Endodermal cell (in vitro differentiated cells): ENCODE measurements at regions not wholly inside any gene's neighbourhood (a gene's known extent, or its start where the extent isn't known, plus 50 kb on each side); places are given as distances from the start of the nearest gene placed in this dataset.

Experiments
- DNase-seq: peaks from one replicate; pipeline ENCODE4 v3.0.0-alpha.2; 2017
- H3K27ac ChIP-seq: 2 replicates; pipeline ENCODE4 v1.5.1; 2013; ENCODE audit warnings: mild to moderate bottlenecking, low read depth, low read length, moderate library complexity
- H3K27me3 ChIP-seq: 2 replicates; pipeline ENCODE4 v1.6.1; 2013; ENCODE audit warnings: mild to moderate bottlenecking, low read length, moderate library complexity; ENCODE audit not compliant: insufficient read depth, control insufficient read depth, poor library complexity, severe bottlenecking
- H3K36me3 ChIP-seq: 2 replicates; pipeline ENCODE4 v1.7.0; 2013; ENCODE audit warnings: mild to moderate bottlenecking, low read length, moderate library complexity; ENCODE audit not compliant: control insufficient read depth, insufficient read depth
- H3K4me1 ChIP-seq: one replicate; pipeline ENCODE4 v1.7.0; 2013; ENCODE audit warnings: low read length; ENCODE audit not compliant: control insufficient read depth, insufficient read depth
- H3K4me3 ChIP-seq: 2 replicates; pipeline ENCODE4 v1.5.1; 2013; ENCODE audit warnings: mild to moderate bottlenecking, low read length, moderate library complexity
- H3K9ac ChIP-seq: 2 replicates; pipeline ENCODE4 v1.6.1; 2013; ENCODE audit warnings: mild to moderate bottlenecking, low read length, moderate library complexity; ENCODE audit not compliant: poor library complexity, severe bottlenecking; ENCODE audit errors: extremely low read depth
- H3K9me3 ChIP-seq: 2 replicates; pipeline ENCODE4 v1.6.1; 2013; ENCODE audit warnings: mild to moderate bottlenecking, low read length, moderate library complexity; ENCODE audit not compliant: control insufficient read depth
- H3K27ac Mint-ChIP-seq: 2 replicates; pipeline ENCODE4 v1.8.0; 2020; ENCODE audit warnings: mixed read lengths
- H3K27me3 Mint-ChIP-seq: 2 replicates; pipeline ENCODE4 v1.8.0; 2021; ENCODE audit warnings: mild to moderate bottlenecking, mixed read lengths; ENCODE audit not compliant: insufficient read depth
- H3K36me3 Mint-ChIP-seq: 2 replicates; pipeline ENCODE4 v1.8.0; 2020; ENCODE audit warnings: low read depth, mixed read lengths
- H3K4me1 Mint-ChIP-seq: 2 replicates; pipeline ENCODE4 v1.8.0; 2020; ENCODE audit warnings: mixed read lengths
- H3K4me3 Mint-ChIP-seq: 2 replicates; pipeline ENCODE4 v1.8.0; 2020; ENCODE audit warnings: mild to moderate bottlenecking, moderate library complexity, mixed read lengths
- H3K9me3 Mint-ChIP-seq: 2 replicates; pipeline ENCODE4 v1.8.0; 2020; ENCODE audit warnings: mild to moderate bottlenecking, mixed read lengths
- CTCF ChIP-seq: fragments of 200-600 bp; sonication (generic); conservative IDR thresholded peaks from 2 replicates; pipeline ENCODE4 v1.5.0; 2021; ENCODE audit warnings: antibody characterized with exemption, mild to moderate bottlenecking
- WGBS, 2 experiments: methylation state at CpG; one replicate each; pipeline versions ENCODE4 v1.1.5 to v1.1.7; 2013; ENCODE audit warnings: missing lambda C conversion rate in 2 of 2, mixed read lengths in 1 of 2; ENCODE audit not compliant: insufficient coverage in 1 of 2, insufficient read length in 1 of 2; 5-methylcytosine and 5-hydroxymethylcytosine counted together

- Histone ChIP-seq H3K27ac (no peak overlapping the region), H3K4me3 (no peak overlapping the region), H3K9me3 (no peaks in the 10 kb centered on the region), H3K27me3 (no peaks in the 10 kb centered on the region), H3K4me1 (no peaks in the 10 kb centered on the region), H3K9ac (no peak overlapping the region), H3K36me3 (no peaks in the 10 kb centered on the region)
- H3K36me3 Mint-ChIP-seq: no peaks in the 10 kb centered on the region
- no peaks in the 10 kb centered on the region for H3K9me3 Mint-ChIP-seq
- H3K27me3 Mint-ChIP-seq: no peaks in the 10 kb centered on the region
- H3K27ac Mint-ChIP-seq: no peak overlapping the region
- DNase-seq: no peak
- TF ChIP-seq CTCF: no peak
- H3K4me1 Mint-ChIP-seq: no peaks in the 10 kb centered on the region
- whole genome bisulfite sequencing, 2 experiments: 82 to 100% methylated on average over 1 to 2 of the region's 3 CpGs
- no peak overlapping the region for H3K4me3 Mint-ChIP-seq
Observed at GRCh38 chr13:33994198-33994597, 176.2 kb downstream of the RFC3 start.

GRCh38 chr13:33994826-33995502, 177.0 kb downstream of the RFC3 start:
- no peaks in the 10 kb centered on the region for H3K36me3 ChIP-seq
- H3K4me1 ChIP-seq: no peaks in the 10 kb centered on the region
- no peaks in the 10 kb centered on the region for H3K9me3 ChIP-seq
- no peak overlapping the region for H3K4me3 ChIP-seq
- H3K9me3 Mint-ChIP-seq: no peaks in the 10 kb centered on the region
- H3K27me3 Mint-ChIP-seq: no peaks in the 10 kb centered on the region
- H3K27me3 ChIP-seq: no peaks in the 10 kb centered on the region
- no peak for DNase-seq
- TF ChIP-seq CTCF: no peak
- no peak overlapping the region for H3K27ac ChIP-seq
- no peak overlapping the region for H3K4me3 Mint-ChIP-seq
- H3K4me1 Mint-ChIP-seq: no peaks in the 10 kb centered on the region
- no peak overlapping the region for H3K27ac Mint-ChIP-seq
- H3K9ac ChIP-seq: no peak overlapping the region
- 93% methylated on average over 2 to 4 of the region's 4 CpGs for WGBS, 2 experiments
- H3K36me3 Mint-ChIP-seq: no peaks in the 10 kb centered on the region

GRCh38 chr13:33996636-33997035, 178.7 kb downstream of the RFC3 start:
- H3K4me1 Mint-ChIP-seq: no peaks in the 10 kb centered on the region
- H3K36me3 Mint-ChIP-seq: no peaks in the 10 kb centered on the region
- TF ChIP-seq CTCF: no peak
- Histone ChIP-seq H3K4me3 (no peak overlapping the region), H3K4me1 (no peaks in the 10 kb centered on the region), H3K9ac (no peak overlapping the region), H3K9me3 (no peaks in the 10 kb centered on the region), H3K27me3 (no peaks in the 10 kb centered on the region), H3K27ac (no peak overlapping the region), H3K36me3 (no peaks in the 10 kb centered on the region)
- H3K9me3 Mint-ChIP-seq: no peaks in the 10 kb centered on the region
- no peak for DNase-seq
- H3K4me3 Mint-ChIP-seq: no peak overlapping the region
- H3K27ac Mint-ChIP-seq: no peak overlapping the region
- no peaks in the 10 kb centered on the region for H3K27me3 Mint-ChIP-seq
- WGBS, 2 experiments: 95% methylated on average over 7 of the region's 7 CpGs; no CpG with 5 or more reads in 1 of the 2 experiments
